Astrocyte (in vitro differentiated cells and primary cell): ENCODE measurements at regions not wholly inside any gene's neighbourhood (a gene's known extent, or its start where the extent isn't known, plus 50 kb on each side); places are given as distances from the start of the nearest gene placed in this dataset.

ENCODE experiments used
- EZH2 ChIP-seq: IDR thresholded peaks from 2 replicates; pipeline ENCODE4 v1.6.1; 2012; ENCODE audit warnings: mild to moderate bottlenecking, low read length, inconsistent platforms; ENCODE audit not compliant: insufficient read depth
- TF ChIP-seq, protein P1 (sequence below): IDR thresholded peaks from 2 replicates; pipeline ENCODE4 v1.5.1; 2011; ENCODE audit warnings: low read depth, mild to moderate bottlenecking, inconsistent platforms, low read length, moderate library complexity; ENCODE audit not compliant: insufficient read depth

DNA sequence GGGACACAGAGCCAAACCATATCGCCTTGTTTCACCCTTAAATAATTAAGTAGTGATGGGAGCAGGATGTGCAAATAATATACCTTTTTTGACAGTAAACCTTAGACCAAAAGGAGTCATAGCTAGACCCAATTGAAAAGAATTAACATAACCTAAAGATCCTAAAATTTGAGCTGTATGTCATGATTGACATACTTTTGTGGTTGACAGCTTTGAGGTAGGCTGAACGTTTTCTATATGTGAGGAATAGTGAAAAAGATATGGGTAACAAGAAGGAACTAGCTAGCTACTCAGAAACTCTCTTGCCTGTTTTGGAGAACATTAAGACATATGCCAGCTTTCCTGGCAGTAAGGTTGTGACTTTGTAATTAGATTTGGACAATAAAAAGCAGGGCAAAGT lies 320.6 kb downstream of the KCNC2 start:
- TF ChIP-seq, protein P1, sequence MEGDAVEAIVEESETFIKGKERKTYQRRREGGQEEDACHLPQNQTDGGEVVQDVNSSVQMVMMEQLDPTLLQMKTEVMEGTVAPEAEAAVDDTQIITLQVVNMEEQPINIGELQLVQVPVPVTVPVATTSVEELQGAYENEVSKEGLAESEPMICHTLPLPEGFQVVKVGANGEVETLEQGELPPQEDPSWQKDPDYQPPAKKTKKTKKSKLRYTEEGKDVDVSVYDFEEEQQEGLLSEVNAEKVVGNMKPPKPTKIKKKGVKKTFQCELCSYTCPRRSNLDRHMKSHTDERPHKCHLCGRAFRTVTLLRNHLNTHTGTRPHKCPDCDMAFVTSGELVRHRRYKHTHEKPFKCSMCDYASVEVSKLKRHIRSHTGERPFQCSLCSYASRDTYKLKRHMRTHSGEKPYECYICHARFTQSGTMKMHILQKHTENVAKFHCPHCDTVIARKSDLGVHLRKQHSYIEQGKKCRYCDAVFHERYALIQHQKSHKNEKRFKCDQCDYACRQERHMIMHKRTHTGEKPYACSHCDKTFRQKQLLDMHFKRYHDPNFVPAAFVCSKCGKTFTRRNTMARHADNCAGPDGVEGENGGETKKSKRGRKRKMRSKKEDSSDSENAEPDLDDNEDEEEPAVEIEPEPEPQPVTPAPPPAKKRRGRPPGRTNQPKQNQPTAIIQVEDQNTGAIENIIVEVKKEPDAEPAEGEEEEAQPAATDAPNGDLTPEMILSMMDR = no peak
- no peak for TF ChIP-seq EZH2
